Liver (tissue), 8 donors: ENCODE measurements at regions not wholly inside any gene's neighbourhood (a gene's known extent, or its start where the extent isn't known, plus 50 kb on each side); places are given as distances from the start of the nearest gene placed in this dataset.

Experiments used
- DNase-seq: peaks from one replicate; pipeline ENCODE4 v3.0.0-alpha.2; 2017; ENCODE audit warnings: low spot score
- H3K27ac ChIP-seq, 2 donors: one replicate each; pipeline ENCODE4 v1.7.0; 2013; ENCODE audit warnings: inconsistent platforms in 2 of 2, low read length in 2 of 2, control low read depth in 1 of 2, low read depth in 1 of 2, mild to moderate bottlenecking in 1 of 2
- H3K27me3 ChIP-seq, 4 donors: one replicate each; pipeline versions ENCODE4 v1.6.1 to v1.7.0; 2013; ENCODE audit warnings: low read length in 3 of 4, inconsistent platforms in 1 of 4, mild to moderate bottlenecking in 1 of 4, moderate library complexity in 1 of 4; ENCODE audit not compliant: control insufficient read depth in 4 of 4, insufficient read depth in 4 of 4
- H3K36me3 ChIP-seq, 4 donors: one replicate each; pipeline versions ENCODE4 v1.6.1 to v1.7.0; 2013; ENCODE audit warnings: low read length in 3 of 4, mild to moderate bottlenecking in 3 of 4, low read depth in 1 of 4, moderate library complexity in 1 of 4; ENCODE audit not compliant: control insufficient read depth in 4 of 4, insufficient read depth in 3 of 4
- H3K4me1 ChIP-seq, 4 donors: one replicate each; pipeline versions ENCODE4 v1.6.1 to v1.7.0; 2013; ENCODE audit warnings: low read length in 3 of 4, mild to moderate bottlenecking in 3 of 4, moderate library complexity in 1 of 4; ENCODE audit not compliant: control insufficient read depth in 4 of 4, insufficient read depth in 4 of 4
- H3K4me3 ChIP-seq, 3 donors: one replicate each; pipeline versions ENCODE4 v1.6.1 to v1.7.0; 2013; ENCODE audit warnings: low read length in 3 of 3, control low read depth in 1 of 3, low read depth in 1 of 3, mild to moderate bottlenecking in 1 of 3
- H3K9ac ChIP-seq, 2 donors: one replicate each; pipeline ENCODE4 v1.7.0; 2013; ENCODE audit warnings: low read length in 2 of 2, mild to moderate bottlenecking in 2 of 2, moderate library complexity in 2 of 2, control low read depth in 1 of 2, low read depth in 1 of 2
- H3K9me3 ChIP-seq, 4 donors: one replicate each; pipeline versions ENCODE4 v1.6.1 to v1.7.0; 2013; ENCODE audit warnings: low read length in 3 of 4; ENCODE audit not compliant: control insufficient read depth in 4 of 4
- EGR1 ChIP-seq, 2 donors: IDR thresholded peaks; 2 replicates each; pipeline ENCODE4 v1.6.1; 2016 to 2018; ENCODE audit warnings: antibody characterized with exemption in 2 of 2, low read depth in 2 of 2
- FOXA1 ChIP-seq: IDR thresholded peaks from 2 replicates; pipeline ENCODE4 v1.6.1; 2016; ENCODE audit warnings: antibody characterized with exemption
- FOXA2 ChIP-seq: IDR thresholded peaks from 2 replicates; pipeline ENCODE4 v1.6.1; 2016; ENCODE audit warnings: antibody characterized with exemption
- GABPA ChIP-seq, 2 donors: IDR thresholded peaks in 1 of 2; conservative IDR thresholded peaks in 1 of 2; 2 replicates each; pipeline ENCODE4 v1.6.1; 2016; ENCODE audit warnings: antibody characterized with exemption in 2 of 2, mild to moderate bottlenecking in 1 of 2, moderate library complexity in 1 of 2
- HNF4A ChIP-seq, 2 donors: conservative IDR thresholded peaks; 2 replicates each; pipeline ENCODE4 v1.6.1; 2016; ENCODE audit warnings: antibody characterized with exemption in 2 of 2, mild to moderate bottlenecking in 2 of 2
- HNF4G ChIP-seq: IDR thresholded peaks from 2 replicates; pipeline ENCODE4 v1.6.1; 2016; ENCODE audit warnings: antibody characterized with exemption
- JUND ChIP-seq, 2 donors: IDR thresholded peaks; 2 replicates each; pipeline ENCODE4 v1.6.1; 2016; ENCODE audit warnings: antibody characterized with exemption in 2 of 2
- RAD21 ChIP-seq, 2 donors: IDR thresholded peaks; 2 replicates each; pipeline ENCODE4 v1.6.1; 2016; ENCODE audit warnings: antibody characterized with exemption in 2 of 2, mild to moderate bottlenecking in 2 of 2
- RXRA ChIP-seq, 2 donors: IDR thresholded peaks; 2 replicates each; pipeline ENCODE4 v1.6.1; 2017 to 2018; ENCODE audit warnings: antibody characterized with exemption in 2 of 2, mild to moderate bottlenecking in 1 of 2
- SP1 ChIP-seq: IDR thresholded peaks from 2 replicates; pipeline ENCODE4 v1.6.1; 2018; ENCODE audit warnings: antibody characterized with exemption, mild to moderate bottlenecking
- WGBS: extraction: QIAGEN DNeasy Blood & Tissue Kit; methylation state at CpG from one replicate; pipeline ENCODE4 v1.1.7; 2013; 5-methylcytosine and 5-hydroxymethylcytosine counted together
- TF ChIP-seq, protein P1 (sequence below): IDR thresholded peaks from 2 replicates; pipeline ENCODE4 v1.6.1; 2016; ENCODE audit warnings: antibody characterized with exemption
- TF ChIP-seq, protein P2 (sequence below): IDR thresholded peaks from 2 replicates; pipeline ENCODE4 v1.6.1; 2016; ENCODE audit warnings: antibody characterized with exemption
- TF ChIP-seq, protein P3 (sequence below): fragments of 150-350 bp; IDR thresholded peaks from 2 replicates; pipeline ENCODE4 v1.5.1; 2017; ENCODE audit warnings: improper control_type of control experiment, low read depth, low read length; ENCODE audit not compliant: missing input control
- TF ChIP-seq, protein P4 (sequence below): IDR thresholded peaks from 2 replicates; pipeline ENCODE4 v1.6.1; 2016; ENCODE audit warnings: antibody characterized with exemption
- TF ChIP-seq, protein P5 (sequence below): IDR thresholded peaks from 2 replicates; pipeline ENCODE4 v1.6.1; 2016; ENCODE audit warnings: antibody characterized with exemption, mild to moderate bottlenecking
- donor health status: healthy.
- donor health status: healthy.
- donor health status: healthy.
- donor health status: healthy.
- donor health status: healthy.

DNA sequence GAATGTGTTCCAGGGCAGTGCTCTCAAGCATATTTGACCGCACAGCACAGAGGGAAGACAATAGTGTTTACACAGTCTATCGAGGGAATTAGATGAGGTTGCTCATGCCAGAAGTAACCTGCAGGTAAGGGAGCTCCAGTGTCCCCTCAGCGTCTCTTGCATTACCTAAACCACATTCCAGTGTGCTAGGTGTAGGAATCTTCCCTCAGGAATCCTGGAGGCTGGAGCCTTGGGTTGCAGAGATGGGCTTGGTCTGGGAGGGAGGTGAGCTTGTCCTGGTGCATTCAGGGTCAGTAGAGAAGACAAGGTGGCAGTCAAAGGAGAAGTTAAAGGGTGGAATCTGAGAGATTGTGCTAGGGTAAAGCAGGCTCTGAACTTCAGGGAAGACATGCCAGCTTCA is 56.3 kb downstream of the SOX14 start:
- no peaks in the 10 kb centered on the region for H3K4me1 ChIP-seq
- TF ChIP-seq EGR1 (IDR thresholded peaks at IDR 0.05; ENCODE audit: low read depth in 2 of 2) (no peak), SP1 (no peak), HNF4G (no peak), FOXA1 (no peak), JUND (IDR thresholded peaks at IDR 0.05) (no peak), RAD21 (IDR thresholded peaks at IDR 0.05) (no peak), FOXA2 (no peak), GABPA (IDR thresholded peaks at IDR 0.05 in 1 of 2, conservative IDR thresholded peaks at IDR 0.05 in 1 of 2) (no peak), RXRA (IDR thresholded peaks at IDR 0.05) (no peak)
- TF ChIP-seq, protein P1, sequence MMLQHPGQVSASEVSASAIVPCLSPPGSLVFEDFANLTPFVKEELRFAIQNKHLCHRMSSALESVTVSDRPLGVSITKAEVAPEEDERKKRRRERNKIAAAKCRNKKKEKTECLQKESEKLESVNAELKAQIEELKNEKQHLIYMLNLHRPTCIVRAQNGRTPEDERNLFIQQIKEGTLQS, result no peak
- TF ChIP-seq, protein P2, sequence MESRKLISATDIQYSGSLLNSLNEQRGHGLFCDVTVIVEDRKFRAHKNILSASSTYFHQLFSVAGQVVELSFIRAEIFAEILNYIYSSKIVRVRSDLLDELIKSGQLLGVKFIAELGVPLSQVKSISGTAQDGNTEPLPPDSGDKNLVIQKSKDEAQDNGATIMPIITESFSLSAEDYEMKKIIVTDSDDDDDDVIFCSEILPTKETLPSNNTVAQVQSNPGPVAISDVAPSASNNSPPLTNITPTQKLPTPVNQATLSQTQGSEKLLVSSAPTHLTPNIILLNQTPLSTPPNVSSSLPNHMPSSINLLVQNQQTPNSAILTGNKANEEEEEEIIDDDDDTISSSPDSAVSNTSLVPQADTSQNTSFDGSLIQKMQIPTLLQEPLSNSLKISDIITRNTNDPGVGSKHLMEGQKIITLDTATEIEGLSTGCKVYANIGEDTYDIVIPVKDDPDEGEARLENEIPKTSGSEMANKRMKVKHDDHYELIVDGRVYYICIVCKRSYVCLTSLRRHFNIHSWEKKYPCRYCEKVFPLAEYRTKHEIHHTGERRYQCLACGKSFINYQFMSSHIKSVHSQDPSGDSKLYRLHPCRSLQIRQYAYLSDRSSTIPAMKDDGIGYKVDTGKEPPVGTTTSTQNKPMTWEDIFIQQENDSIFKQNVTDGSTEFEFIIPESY, result no peak
- TF ChIP-seq, protein P3, sequence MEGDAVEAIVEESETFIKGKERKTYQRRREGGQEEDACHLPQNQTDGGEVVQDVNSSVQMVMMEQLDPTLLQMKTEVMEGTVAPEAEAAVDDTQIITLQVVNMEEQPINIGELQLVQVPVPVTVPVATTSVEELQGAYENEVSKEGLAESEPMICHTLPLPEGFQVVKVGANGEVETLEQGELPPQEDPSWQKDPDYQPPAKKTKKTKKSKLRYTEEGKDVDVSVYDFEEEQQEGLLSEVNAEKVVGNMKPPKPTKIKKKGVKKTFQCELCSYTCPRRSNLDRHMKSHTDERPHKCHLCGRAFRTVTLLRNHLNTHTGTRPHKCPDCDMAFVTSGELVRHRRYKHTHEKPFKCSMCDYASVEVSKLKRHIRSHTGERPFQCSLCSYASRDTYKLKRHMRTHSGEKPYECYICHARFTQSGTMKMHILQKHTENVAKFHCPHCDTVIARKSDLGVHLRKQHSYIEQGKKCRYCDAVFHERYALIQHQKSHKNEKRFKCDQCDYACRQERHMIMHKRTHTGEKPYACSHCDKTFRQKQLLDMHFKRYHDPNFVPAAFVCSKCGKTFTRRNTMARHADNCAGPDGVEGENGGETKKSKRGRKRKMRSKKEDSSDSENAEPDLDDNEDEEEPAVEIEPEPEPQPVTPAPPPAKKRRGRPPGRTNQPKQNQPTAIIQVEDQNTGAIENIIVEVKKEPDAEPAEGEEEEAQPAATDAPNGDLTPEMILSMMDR, result no peak
- H3K36me3 ChIP-seq, result no peaks in the 10 kb centered on the region
- peaks cover 0 to 3% (median under 1%) of the 10 kb centered on the region in 4 donors for H3K27me3 ChIP-seq
- H3K4me3 ChIP-seq, result no peak overlapping the region
- H3K9ac ChIP-seq, result no peak overlapping the region
- H3K27ac ChIP-seq, result no peak overlapping the region
- H3K9me3 ChIP-seq, result no peaks in the 10 kb centered on the region
- DNase-seq, result no peak
- 46% methylated on average over 3 of the region's 3 CpGs for WGBS

DNA sequence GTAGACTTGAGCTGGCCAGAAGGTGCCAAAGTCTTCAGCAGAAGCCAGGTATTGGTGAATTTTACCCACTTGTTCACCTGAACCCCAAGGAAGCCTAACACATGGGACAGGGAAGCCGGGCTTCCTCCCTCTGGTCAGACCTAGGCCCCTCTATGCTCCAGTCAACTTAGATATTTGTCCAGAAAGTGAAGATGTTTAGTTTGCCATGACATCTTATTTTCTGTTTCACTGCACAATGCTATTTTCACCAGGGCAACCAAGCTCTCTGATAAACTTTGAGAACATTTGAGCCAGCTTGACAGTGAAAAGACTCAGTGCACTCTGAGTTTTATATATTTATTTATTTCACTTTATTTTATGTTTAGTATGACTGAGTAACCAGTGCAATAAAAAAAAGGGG is 71.0 kb downstream of the SOX14 start:
- Histone ChIP-seq H3K9me3 (peaks cover 0 to 3% (median 3%) of the 10 kb centered on the region in 4 donors), H3K36me3 (no peaks in the 10 kb centered on the region), H3K27me3 (peaks cover 0 to 7% (median 1%) of the 10 kb centered on the region in 4 donors), H3K27ac (no peak overlapping the region), H3K9ac (no peak overlapping the region), H3K4me1 (no peaks in the 10 kb centered on the region), H3K4me3 (no peak overlapping the region)
- 76% methylated on average over 1 of the region's 1 CpG for WGBS
- DNase-seq, result no peak
- TF ChIP-seq RAD21 (IDR thresholded peaks at IDR 0.05) (no peak), HNF4A (conservative IDR thresholded peaks at IDR 0.05) (no peak)
- TF ChIP-seq, protein P1, result no peak
- TF ChIP-seq, protein P4, sequence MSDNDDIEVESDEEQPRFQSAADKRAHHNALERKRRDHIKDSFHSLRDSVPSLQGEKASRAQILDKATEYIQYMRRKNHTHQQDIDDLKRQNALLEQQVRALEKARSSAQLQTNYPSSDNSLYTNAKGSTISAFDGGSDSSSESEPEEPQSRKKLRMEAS, result no peak
- TF ChIP-seq, protein P5, sequence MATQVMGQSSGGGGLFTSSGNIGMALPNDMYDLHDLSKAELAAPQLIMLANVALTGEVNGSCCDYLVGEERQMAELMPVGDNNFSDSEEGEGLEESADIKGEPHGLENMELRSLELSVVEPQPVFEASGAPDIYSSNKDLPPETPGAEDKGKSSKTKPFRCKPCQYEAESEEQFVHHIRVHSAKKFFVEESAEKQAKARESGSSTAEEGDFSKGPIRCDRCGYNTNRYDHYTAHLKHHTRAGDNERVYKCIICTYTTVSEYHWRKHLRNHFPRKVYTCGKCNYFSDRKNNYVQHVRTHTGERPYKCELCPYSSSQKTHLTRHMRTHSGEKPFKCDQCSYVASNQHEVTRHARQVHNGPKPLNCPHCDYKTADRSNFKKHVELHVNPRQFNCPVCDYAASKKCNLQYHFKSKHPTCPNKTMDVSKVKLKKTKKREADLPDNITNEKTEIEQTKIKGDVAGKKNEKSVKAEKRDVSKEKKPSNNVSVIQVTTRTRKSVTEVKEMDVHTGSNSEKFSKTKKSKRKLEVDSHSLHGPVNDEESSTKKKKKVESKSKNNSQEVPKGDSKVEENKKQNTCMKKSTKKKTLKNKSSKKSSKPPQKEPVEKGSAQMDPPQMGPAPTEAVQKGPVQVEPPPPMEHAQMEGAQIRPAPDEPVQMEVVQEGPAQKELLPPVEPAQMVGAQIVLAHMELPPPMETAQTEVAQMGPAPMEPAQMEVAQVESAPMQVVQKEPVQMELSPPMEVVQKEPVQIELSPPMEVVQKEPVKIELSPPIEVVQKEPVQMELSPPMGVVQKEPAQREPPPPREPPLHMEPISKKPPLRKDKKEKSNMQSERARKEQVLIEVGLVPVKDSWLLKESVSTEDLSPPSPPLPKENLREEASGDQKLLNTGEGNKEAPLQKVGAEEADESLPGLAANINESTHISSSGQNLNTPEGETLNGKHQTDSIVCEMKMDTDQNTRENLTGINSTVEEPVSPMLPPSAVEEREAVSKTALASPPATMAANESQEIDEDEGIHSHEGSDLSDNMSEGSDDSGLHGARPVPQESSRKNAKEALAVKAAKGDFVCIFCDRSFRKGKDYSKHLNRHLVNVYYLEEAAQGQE, result no peak
